ENCODE measurements at regions not wholly inside any gene's neighbourhood (a gene's known extent, or its start where the extent isn't known, plus 50 kb on each side); places are given as distances from the start of the nearest gene placed in this dataset.

DNA sequence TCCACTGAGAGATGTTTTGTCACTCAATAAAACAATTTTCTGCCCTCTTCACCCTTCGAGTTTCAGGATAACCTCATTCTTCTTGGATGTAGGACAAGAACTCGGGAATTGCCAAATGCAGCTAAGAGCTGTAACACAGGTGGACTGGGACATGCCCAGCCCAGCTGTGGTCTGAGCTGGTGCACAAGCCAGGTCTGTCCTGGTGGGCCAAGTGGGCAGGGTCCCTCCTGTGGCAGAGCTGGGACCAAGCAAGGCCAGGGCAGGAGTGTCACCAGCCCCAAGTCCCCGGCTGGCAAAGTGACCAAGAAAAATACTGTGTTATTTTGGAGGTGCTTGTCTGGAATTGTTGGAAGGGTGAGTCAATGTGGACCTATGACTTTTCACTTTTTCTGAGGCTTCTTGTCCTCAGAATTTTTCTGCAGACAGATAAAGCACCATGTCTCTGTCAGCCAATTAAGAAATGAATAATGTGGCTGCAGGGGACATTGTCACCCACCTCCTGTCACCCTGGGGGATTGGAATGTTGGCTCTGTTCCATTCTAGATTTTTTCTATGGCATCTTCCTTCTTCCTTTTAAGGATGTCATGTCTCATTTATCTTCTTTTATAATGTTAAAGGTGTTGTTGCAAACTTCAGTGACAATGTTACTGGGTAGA is 645.2 kb upstream of the EPHA6 start:
- no peak overlapping the region for H3K4me3 ChIP-seq
- H4K20me1 ChIP-seq, result no peaks in the 10 kb centered on the region
- peaks cover 9% of the 10 kb centered on the region for H3K9me3 ChIP-seq
- no peak for TF ChIP-seq Cebpa-rat (IDR thresholded peaks at IDR 0.05)
- no peak overlapping the region for H3K27ac ChIP-seq
- no peak overlapping the region for H3K4me2 ChIP-seq
- H3K36me3 ChIP-seq, result no peaks in the 10 kb centered on the region
- H3K27me3 ChIP-seq, result no peaks in the 10 kb centered on the region
- peaks cover 17% of the 10 kb centered on the region for H3K4me1 ChIP-seq
- no peak overlapping the region for H3K9ac ChIP-seq

DNA sequence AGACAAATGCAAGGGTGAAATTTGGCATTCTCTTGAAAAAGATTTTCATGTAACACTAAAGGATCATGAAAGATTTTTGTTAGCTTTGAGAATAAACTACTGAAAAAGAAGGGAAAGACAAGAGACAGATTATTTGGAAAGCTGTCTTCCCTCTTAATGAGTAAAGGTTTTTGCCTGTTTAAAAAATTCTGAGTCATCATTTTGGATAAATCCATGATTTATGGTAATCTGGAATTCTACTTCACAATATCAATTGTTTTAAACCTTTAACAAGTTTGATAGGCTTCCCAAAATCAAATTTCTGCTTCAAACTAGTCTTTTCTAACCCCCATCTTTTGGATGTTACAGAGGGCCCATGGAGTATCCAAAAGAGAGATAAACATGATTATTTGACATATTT is 641.5 kb upstream of the EPHA6 start:
- Histone ChIP-seq H3K4me3 (no peak overlapping the region), H3K36me3 (no peaks in the 10 kb centered on the region), H3K4me1 (no peaks in the 10 kb centered on the region), H3K27ac (no peak overlapping the region), H4K20me1 (no peaks in the 10 kb centered on the region), H3K4me2 (no peak overlapping the region), H3K9me3 (peaks cover 9% of the 10 kb centered on the region), H3K9ac (no peak overlapping the region), H3K27me3 (no peaks in the 10 kb centered on the region)
- TF ChIP-seq Cebpa-rat (IDR thresholded peaks at IDR 0.05), result no peak

DNA sequence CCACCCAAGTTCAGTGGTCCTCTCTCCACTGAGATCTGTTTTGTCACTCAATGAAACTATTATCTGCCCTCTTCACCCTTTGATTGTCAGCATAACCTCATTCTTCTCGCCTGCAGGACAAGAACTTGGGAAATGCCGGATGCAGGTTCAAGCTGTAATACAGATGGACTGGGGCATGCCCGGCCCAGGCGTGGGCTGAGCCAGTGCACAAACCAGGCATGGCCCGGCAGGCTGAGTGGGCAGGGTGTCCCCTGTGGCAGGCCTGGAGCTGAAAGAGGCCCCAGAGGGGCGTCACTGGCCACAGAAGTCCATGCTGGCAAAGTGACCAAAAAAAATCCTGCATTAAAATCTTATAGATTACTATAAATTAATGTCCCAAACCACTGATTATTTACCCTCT is 638.9 kb upstream of the EPHA6 start:
- Histone ChIP-seq H3K9me3 (no peaks in the 10 kb centered on the region), H4K20me1 (no peaks in the 10 kb centered on the region), H3K4me1 (no peaks in the 10 kb centered on the region), H3K4me2 (no peak overlapping the region), H3K27ac (no peak overlapping the region), H3K9ac (no peak overlapping the region), H3K36me3 (no peaks in the 10 kb centered on the region), H3K27me3 (no peaks in the 10 kb centered on the region), H3K4me3 (no peak overlapping the region)
- no peak for TF ChIP-seq Cebpa-rat (IDR thresholded peaks at IDR 0.05)

DNA sequence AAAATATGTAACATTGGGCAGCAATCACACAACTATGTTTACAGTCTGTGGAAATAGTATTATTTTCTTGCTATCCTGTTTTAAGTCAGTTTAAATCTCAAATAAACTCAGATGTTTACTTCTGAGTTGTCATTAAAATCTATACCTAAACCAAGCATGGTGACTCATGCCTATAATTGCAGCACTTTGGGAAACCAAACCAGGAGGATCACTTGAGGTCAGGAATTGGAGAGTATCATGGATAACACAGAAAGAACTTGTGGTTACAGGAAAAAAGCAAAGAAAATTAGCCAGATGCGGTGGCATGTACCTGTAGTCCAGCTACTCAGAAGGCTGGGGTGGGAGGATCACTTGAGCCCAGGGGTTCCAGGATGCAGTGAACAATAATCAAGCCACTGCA is 631.6 kb upstream of the EPHA6 start:
- H3K4me2 ChIP-seq, result no peak overlapping the region
- TF ChIP-seq Cebpa-rat (IDR thresholded peaks at IDR 0.05), result no peak

DNA sequence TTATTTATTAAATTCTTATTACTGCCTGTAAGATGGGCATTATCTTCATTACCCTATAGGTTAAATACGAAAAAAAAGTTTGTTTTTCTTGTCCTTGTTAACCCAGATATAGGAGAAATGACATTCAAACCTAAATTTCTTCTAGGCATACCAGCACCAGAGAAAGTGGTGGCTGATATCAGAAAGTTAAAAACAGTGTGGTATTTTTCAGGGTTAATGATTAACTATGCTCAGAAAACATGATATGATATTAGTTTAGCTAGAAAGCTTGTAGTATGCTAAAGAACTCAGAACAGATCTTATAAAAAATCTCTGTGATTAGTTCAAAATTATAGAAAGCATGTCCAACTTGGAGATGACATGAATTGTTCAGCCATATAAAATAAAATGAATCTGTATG is 630.5 kb upstream of the EPHA6 start:
- Histone ChIP-seq H3K4me3 (no peak overlapping the region), H4K20me1 (no peaks in the 10 kb centered on the region), H3K27ac (no peak overlapping the region), H3K27me3 (no peaks in the 10 kb centered on the region), H3K9ac (no peak overlapping the region), H3K4me1 (no peaks in the 10 kb centered on the region), H3K9me3 (no peaks in the 10 kb centered on the region), H3K4me2 (no peak overlapping the region), H3K36me3 (no peaks in the 10 kb centered on the region)
- TF ChIP-seq Cebpa-rat (IDR thresholded peaks at IDR 0.05), result no peak

More for the DNA sequence above, 631.6 kb upstream of the EPHA6 start:
- H3K9me3 ChIP-seq, result no peaks in the 10 kb centered on the region
- H3K4me3 ChIP-seq, result no peak overlapping the region
- no peak overlapping the region for H3K27ac ChIP-seq
- no peaks in the 10 kb centered on the region for H3K27me3 ChIP-seq
- H3K36me3 ChIP-seq, result no peaks in the 10 kb centered on the region
- no peak overlapping the region for H3K9ac ChIP-seq
- no peaks in the 10 kb centered on the region for H3K4me1 ChIP-seq
- H4K20me1 ChIP-seq, result no peaks in the 10 kb centered on the region

DNA sequence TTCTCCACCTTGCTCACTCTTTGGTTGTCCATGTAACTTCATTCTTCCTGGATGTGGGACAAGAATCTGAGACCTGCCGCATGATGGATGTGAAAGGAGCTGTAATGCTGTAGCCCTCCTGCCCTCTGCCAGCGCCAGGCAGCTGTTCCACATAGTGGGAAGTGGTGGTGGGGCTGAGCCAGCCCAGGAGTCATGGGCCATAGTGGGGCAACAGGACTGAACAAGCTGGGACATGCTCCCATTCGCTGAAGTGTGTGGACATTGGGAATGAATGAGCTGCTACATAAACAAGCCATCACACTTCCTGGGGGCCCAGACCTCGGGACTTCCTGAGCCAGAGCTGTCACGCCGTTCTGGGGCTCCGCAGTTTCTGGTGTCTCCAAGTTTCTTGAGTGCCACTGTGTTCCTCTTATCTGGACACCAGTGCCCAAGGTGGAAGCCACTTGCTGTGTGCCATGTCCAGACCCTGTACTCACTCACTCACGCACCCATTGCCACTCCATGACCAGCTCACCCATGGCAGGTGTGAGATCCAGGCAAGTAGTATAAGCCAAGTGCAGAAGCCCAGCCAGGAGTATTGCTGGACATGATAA is 624.3 kb upstream of the EPHA6 start:
- H3K4me3 ChIP-seq, result no peak overlapping the region
- no peaks in the 10 kb centered on the region for H3K36me3 ChIP-seq
- no peak overlapping the region for H3K9ac ChIP-seq
- TF ChIP-seq Cebpa-rat (IDR thresholded peaks at IDR 0.05), result no peak
- H4K20me1 ChIP-seq, result no peaks in the 10 kb centered on the region
- no peaks in the 10 kb centered on the region for H3K27me3 ChIP-seq
- no peak overlapping the region for H3K27ac ChIP-seq
- no peaks in the 10 kb centered on the region for H3K4me1 ChIP-seq
- H3K9me3 ChIP-seq, result 0 out of 2 replicates have a peak, but pooled peaks cover 3% of the 10 kb centered on the region
- no peak overlapping the region for H3K4me2 ChIP-seq

DNA sequence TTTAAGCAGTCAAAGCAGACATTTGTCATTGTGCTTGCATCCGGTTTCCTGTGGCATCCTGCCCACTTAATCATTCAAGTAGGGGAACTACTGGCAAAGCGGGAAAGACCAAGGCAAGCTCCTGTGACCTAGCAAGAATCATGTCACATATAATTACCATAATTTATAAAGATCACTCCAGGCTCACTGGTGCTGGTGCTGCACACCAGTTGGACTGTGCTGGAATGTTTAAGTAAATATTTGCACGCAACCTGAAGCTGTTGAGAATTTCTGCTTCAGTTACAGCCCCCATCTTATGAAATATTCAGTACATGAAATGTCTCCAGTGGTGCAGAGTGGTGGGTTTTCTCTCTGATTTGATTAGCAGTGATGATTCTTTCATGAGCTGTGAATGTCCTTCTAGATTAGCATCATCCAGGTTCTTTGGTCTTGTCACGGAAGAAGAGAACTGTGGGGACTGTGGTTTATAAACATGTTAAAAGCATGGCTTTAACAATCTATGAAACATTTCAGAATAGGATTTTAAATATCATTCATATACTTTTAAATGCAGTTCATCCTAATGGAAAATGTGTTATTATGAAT is 621.3 kb upstream of the EPHA6 start:
- H3K9ac ChIP-seq, result no peak overlapping the region
- no peak overlapping the region for H3K4me2 ChIP-seq
- no peaks in the 10 kb centered on the region for H3K4me1 ChIP-seq
- no peak overlapping the region for H3K4me3 ChIP-seq
- 0 out of 2 replicates have a peak, but pooled peaks cover 3% of the 10 kb centered on the region for H3K9me3 ChIP-seq
- H3K36me3 ChIP-seq, result no peaks in the 10 kb centered on the region
- no peaks in the 10 kb centered on the region for H4K20me1 ChIP-seq
- no peak for TF ChIP-seq Cebpa-rat (IDR thresholded peaks at IDR 0.05)
- no peak overlapping the region for H3K27ac ChIP-seq
- no peaks in the 10 kb centered on the region for H3K27me3 ChIP-seq

DNA sequence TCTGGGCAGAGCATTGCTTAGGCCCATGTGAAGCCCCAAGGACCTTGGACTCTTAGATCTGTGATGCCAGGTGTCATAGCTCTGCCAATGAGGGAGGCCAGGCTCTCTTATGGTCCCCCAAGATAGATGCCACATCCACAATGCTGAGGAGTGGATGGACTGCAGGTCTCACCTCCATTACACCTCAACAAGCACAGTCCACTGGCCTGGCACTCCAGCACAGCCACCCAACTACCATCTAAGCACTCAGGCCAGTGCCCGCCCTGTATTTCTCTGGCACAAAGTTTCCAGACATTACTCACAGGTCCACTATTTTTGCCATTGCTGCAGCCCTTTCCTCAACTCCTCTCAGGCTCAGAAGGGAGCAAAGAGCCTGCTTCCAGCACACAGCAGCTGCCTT is 613.5 kb upstream of the EPHA6 start:
- Histone ChIP-seq H3K36me3 (no peaks in the 10 kb centered on the region), H3K9ac (no peak overlapping the region), H3K4me2 (no peak overlapping the region), H3K9me3 (no peaks in the 10 kb centered on the region), H4K20me1 (no peaks in the 10 kb centered on the region), H3K4me1 (no peaks in the 10 kb centered on the region), H3K27ac (no peak overlapping the region), H3K27me3 (no peaks in the 10 kb centered on the region), H3K4me3 (no peak overlapping the region)
- no peak for TF ChIP-seq Cebpa-rat (IDR thresholded peaks at IDR 0.05)

DNA sequence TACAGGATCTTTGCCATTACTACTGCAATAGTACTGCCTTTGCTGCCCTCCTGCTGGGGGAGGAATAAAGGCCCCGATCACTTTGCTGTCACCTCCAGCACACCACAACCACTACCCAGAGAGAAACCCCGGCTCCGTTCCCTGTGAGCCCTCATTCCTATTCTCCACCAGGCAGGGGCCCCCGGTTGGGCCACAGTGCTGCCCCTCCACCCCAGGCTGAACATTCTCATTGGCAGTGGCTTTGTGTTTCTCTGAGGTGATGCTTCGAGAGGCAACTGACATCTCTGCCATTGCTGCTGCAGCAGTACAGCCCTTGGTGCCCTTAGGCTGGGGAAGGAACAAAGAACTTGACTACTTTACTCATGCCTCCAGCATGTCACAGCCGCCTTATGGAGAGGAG is 612.9 kb upstream of the EPHA6 start:
- Histone ChIP-seq H3K9ac (no peak overlapping the region), H3K27me3 (no peaks in the 10 kb centered on the region), H3K27ac (no peak overlapping the region), H3K4me2 (no peak overlapping the region), H3K4me3 (no peak overlapping the region), H3K4me1 (no peaks in the 10 kb centered on the region), H3K36me3 (no peaks in the 10 kb centered on the region), H4K20me1 (no peaks in the 10 kb centered on the region), H3K9me3 (no peaks in the 10 kb centered on the region)
- no peak for TF ChIP-seq Cebpa-rat (IDR thresholded peaks at IDR 0.05)

DNA sequence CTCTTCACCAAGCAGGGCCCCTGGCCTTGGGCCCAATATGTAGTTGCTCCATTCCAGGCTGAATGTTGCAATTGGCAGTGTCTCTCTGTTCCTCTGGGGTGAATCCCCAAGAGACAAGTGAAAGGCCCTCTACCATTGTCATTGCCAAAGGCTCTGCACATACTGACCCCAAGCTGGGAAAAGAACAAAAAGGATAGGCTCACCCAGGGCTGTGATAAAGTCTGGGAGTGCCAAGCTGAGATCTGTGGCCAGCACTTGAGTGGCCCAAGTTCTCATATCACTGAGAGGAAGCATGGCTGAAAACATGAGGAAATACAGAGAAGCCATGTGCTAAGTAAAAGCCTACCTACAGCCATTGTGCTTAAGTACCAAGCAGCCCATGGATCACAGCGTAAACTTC is 612.2 kb upstream of the EPHA6 start:
- no peak for TF ChIP-seq Cebpa-rat (IDR thresholded peaks at IDR 0.05)
- no peak overlapping the region for H3K4me3 ChIP-seq
- no peaks in the 10 kb centered on the region for H4K20me1 ChIP-seq
- H3K9me3 ChIP-seq, result no peaks in the 10 kb centered on the region
- no peaks in the 10 kb centered on the region for H3K4me1 ChIP-seq
- H3K27ac ChIP-seq, result no peak overlapping the region
- H3K36me3 ChIP-seq, result no peaks in the 10 kb centered on the region
- H3K27me3 ChIP-seq, result no peaks in the 10 kb centered on the region
- no peak overlapping the region for H3K9ac ChIP-seq
- no peak overlapping the region for H3K4me2 ChIP-seq
